ENCODE measurements at regions not wholly inside any gene's neighbourhood (a gene's known extent, or its start where the extent isn't known, plus 50 kb on each side); places are given as distances from the start of the nearest gene placed in this dataset.

GRCh38 chr4:144465546-144465945 lies 180.4 kb upstream of the HHIP start:
- ChIA-PET POLR2A (no interaction called here), CTCF (ENCODE audit: low intra/inter-chr PET ratio) (no interaction called here)
- H4K20me1 ChIP-seq (replicated peaks; ENCODE audit: control insufficient read depth, insufficient read depth, low read length), result no peaks in the 10 kb centered on the region
- no TSS peak for BruUV-seq (replicated peaks)
- FAIRE-seq, result no peak
- no peaks in the 10 kb centered on the region for H3K9me3 ChIP-seq (replicated peaks; ENCODE audit: control insufficient read depth, insufficient read depth, low read depth, low read length)
- H3K4me2 ChIP-seq (ENCODE audit: insufficient read depth, low read length), result no peak overlapping the region
- H3K27ac ChIP-seq (ENCODE audit: extremely low read depth, low read depth, low read length), result no peak overlapping the region
- 3% methylated on average over 2 of the region's 2 CpGs for WGBS (ENCODE audit: insufficient coverage, low coverage, missing lambda C conversion rate)
- H3K27me3 ChIP-seq (ENCODE audit: control insufficient read depth in 2 of 2, insufficient read depth in 2 of 2, low read length in 2 of 2), result peaks cover 0 to 4% of the 10 kb centered on the region in 2 experiments; a peak in 1 of 5 replicates
- H3K9ac ChIP-seq (ENCODE audit: insufficient read depth in 1 of 2, low read depth in 2 of 2, low read length in 2 of 2), result no peak overlapping the region
- no peaks in the 10 kb centered on the region for H3K36me3 ChIP-seq (ENCODE audit: control insufficient read depth, insufficient read depth, low read length)
- H3K4me3 ChIP-seq, result no peak overlapping the region
- H3K79me2 ChIP-seq (ENCODE audit: control insufficient read depth, insufficient read depth, low read length), result no peaks in the 10 kb centered on the region
- intact Hi-C loops (cut with micrococcal nuclease), result no loop called here
- DNase-seq (ENCODE audit: extremely low read depth in 1 of 4, low spot score in 3 of 4), result no peak
- H3K9me1 ChIP-seq (ENCODE audit: control insufficient read depth, insufficient read depth, low read length), result no peaks in the 10 kb centered on the region
- peak; percentile 51 for TF ChIP-seq ZNF316 (IDR thresholded peaks at IDR 0.05)
- TF ChIP-seq, protein P1, sequence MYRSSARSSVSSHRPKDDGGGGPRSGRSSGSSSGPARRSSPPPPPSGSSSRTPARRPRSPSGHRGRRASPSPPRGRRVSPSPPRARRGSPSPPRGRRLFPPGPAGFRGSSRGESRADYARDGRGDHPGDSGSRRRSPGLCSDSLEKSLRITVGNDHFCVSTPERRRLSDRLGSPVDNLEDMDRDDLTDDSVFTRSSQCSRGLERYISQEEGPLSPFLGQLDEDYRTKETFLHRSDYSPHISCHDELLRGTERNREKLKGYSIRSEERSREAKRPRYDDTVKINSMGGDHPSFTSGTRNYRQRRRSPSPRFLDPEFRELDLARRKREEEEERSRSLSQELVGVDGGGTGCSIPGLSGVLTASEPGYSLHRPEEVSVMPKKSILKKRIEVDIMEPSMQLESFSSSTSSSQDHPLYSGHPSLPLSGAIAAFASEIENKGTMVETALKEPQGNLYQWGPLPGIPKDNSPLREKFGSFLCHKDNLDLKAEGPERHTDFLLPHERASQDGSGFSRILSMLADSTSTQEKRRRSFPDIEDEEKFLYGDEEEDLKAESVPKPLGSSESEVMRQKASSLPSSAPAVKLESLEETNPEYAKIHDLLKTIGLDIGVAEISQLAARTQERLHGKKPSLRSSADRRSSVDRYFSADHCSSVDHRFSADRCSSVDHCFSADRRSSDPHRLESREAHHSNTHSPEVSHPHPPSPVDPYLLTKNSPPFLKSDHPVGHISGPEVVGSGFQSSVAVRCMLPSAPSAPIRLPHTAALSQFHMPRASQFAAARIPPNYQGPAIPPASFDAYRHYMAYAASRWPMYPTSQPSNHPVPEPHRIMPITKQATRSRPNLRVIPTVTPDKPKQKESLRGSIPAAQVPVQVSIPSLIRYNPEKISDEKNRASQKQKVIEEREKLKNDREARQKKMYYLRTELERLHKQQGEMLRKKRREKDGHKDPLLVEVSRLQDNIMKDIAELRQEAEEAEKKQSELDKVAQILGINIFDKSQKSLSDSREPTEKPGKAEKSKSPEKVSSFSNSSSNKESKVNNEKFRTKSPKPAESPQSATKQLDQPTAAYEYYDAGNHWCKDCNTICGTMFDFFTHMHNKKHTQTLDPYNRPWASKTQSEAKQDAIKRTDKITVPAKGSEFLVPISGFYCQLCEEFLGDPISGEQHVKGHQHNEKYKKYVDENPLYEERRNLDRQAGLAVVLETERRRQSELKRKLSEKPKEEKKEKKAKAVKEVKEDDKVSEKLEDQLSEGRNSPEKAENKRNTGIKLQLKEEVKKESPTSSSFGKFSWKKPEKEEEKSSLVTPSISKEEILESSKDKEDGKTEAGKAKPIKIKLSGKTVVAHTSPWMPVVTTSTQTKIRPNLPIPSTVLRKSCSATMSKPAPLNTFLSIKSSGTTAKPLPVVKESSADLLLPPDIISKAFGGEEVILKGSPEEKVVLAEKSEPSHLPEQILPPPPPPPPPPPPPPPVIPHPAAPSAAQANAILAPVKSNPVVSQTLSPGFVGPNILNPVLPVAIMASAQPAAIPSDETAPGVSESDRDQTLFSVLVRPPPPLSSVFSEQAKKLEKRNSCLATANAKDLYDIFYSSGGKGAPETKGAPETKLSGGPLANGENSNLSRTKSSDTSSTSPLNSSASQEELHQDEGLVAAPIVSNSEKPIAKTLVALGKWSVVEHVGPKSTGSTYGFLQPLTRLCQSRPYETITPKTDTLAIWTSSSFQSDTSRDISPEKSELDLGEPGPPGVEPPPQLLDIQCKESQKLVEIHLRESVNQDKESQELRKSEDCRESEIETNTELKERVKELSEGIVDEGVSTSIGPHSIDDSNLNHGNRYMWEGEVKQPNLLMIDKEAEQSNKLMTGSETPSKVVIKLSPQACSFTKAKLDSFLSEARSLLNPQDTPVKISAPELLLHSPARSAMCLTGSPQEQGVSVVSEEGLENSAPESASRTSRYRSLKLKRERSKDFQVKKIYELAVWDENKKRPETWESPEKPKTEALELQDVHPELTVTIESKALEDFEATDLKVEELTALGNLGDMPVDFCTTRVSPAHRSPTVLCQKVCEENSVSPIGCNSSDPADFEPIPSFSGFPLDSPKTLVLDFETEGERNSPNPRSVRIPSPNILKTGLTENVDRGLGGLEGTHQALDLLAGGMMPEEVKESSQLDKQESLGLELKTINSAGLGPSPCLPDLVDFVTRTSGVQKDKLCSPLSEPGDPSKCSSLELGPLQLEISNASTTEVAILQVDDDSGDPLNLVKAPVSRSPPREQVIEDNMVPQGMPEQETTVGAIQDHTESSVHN (IDR thresholded peaks at IDR 0.05; ENCODE audit: borderline replicate concordance in 1 of 2, low read depth in 1 of 2), result no peak
- no peak for TF ChIP-seq FOXA1 (IDR thresholded peaks at IDR 0.05; ENCODE audit: borderline replicate concordance)
- TF ChIP-seq CBX2 (IDR thresholded peaks at IDR 0.05; ENCODE audit: insufficient read depth, low read length, poor library complexity, severe bottlenecking), result no peak
- in situ Hi-C loops (cut with MboI), result no loop called here
- no peak for ATAC-seq
- no peak overlapping the region for H2AFZ ChIP-seq (ENCODE audit: low read depth, low read length)
- no peaks in the 10 kb centered on the region for H3K4me1 ChIP-seq (replicated peaks in 1 of 2; ENCODE audit: control insufficient read depth in 2 of 2, insufficient read depth in 2 of 2, low read length in 2 of 2)
